ENCODE measurements at regions not wholly inside any gene's neighbourhood (a gene's known extent, or its start where the extent isn't known, plus 50 kb on each side); places are given as distances from the start of the nearest gene placed in this dataset.

DNA sequence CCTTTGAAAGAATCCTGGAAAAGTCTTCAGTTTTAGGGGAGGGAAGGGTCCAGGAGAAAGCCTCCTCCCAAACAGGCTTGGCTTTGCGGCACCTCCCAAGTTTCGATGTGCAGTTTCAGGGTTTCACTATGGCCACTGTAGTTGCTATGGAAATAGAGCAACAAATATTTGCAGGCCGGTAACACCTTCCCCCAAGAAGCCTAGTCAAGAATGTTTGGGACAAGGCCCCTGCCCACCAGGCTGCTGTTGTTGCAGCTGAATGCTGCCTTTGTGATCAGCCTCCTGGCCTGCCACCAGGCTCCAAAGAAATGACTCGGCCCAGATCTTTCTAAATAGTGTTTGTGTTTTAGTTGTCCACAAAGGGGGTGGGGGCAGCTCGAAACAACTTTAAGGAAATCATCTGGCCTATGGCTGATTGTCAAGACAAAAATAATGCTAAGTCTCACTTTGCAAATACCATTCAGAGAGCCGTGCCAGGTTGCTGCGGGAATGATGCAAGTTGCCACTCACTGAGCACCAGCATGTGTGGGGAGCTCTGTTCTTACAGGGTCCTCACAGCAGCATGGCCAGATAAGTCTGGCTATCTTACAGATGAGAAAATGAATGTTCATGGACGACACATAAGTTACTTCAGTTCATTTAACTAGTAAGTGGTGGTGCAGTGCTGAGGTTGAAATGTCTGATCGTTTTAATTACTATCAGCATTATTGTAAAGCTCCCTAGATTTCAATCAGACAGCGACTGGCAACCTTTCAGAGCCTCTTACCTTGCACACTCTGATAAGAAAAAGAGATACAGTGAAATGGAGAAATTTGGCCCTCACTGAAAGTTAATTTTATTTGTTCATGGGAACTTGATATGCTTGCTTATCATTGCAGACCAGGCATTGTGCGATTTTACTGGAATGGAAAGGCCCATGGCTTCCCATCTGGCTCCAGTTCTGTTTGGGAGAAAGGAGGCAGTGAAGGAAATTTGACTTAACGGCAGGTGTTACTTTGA lies 91.2 kb upstream of the JUN start:
- Mint-ChIP-seq H3K27ac (no peak overlapping the region), H3K4me3 (no peak overlapping the region)
- no peak for DNase-seq

DNA sequence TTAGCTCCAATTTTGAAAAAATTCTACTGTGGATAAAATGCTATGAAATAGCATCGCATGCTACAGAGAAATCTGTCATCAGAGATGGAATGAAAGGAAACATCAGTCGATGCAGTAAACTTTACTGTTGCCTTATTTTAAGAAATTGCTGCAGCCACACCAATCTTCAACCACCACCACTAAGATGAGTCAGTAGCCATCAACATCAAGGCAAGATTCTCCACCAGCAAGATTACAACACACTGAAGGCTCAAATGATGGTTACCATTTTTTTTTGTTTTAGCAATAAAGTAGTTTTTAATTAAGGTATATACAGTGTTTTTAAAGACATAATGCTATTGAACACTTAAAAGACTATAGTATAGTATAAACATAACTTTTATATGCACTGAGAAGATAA lies 95.6 kb upstream of the JUN start:
- peaks cover 15% of the 10 kb centered on the region for H3K9me3 Mint-ChIP-seq
- intact Hi-C loops (cut with micrococcal nuclease) = no loop called here
- no peaks in the 10 kb centered on the region for H3K36me3 Mint-ChIP-seq (ENCODE audit: low read depth)
- peaks cover 8% of the 10 kb centered on the region for H3K4me1 Mint-ChIP-seq
- no peak for DNase-seq
- H3K27ac Mint-ChIP-seq = no peak overlapping the region
- H3K27me3 Mint-ChIP-seq = no peaks in the 10 kb centered on the region
- no peak overlapping the region for H3K4me3 Mint-ChIP-seq

More for the DNA sequence above, 91.2 kb upstream of the JUN start:
- Mint-ChIP-seq H3K4me1 (no peaks in the 10 kb centered on the region), H3K36me3 (ENCODE audit: low read depth) (peaks cover 2% of the 10 kb centered on the region), H3K27me3 (peaks cover 3% of the 10 kb centered on the region), H3K9me3 (peaks cover 7% of the 10 kb centered on the region)
- intact Hi-C loops (cut with micrococcal nuclease) = no loop called here

DNA sequence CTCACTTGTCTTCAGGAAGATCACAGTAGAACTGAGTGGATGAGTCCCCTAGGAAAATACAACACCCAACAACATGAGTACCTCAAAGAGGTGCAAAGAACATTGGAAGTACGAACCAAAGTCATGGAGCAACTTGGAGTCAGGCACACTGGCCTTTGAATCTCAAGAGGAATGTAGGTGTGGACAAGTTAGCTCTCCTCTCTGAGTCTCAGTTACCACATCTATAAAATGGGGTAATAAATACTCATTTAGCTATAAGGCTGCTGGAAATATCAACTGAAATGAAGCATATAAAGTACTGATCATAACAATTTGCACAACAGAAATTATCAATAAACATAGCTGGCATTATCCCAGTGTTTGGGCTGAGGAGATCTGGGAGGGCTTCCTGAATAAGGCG lies 96.7 kb upstream of the JUN start:
- intact Hi-C loops (cut with micrococcal nuclease) = no loop called here
- no peak for DNase-seq
- Mint-ChIP-seq H3K9me3 (peaks cover 15% of the 10 kb centered on the region), H3K4me1 (peaks cover 13% of the 10 kb centered on the region), H3K27ac (no peak overlapping the region), H3K36me3 (ENCODE audit: low read depth) (no peaks in the 10 kb centered on the region), H3K4me3 (no peak overlapping the region), H3K27me3 (no peaks in the 10 kb centered on the region)

DNA sequence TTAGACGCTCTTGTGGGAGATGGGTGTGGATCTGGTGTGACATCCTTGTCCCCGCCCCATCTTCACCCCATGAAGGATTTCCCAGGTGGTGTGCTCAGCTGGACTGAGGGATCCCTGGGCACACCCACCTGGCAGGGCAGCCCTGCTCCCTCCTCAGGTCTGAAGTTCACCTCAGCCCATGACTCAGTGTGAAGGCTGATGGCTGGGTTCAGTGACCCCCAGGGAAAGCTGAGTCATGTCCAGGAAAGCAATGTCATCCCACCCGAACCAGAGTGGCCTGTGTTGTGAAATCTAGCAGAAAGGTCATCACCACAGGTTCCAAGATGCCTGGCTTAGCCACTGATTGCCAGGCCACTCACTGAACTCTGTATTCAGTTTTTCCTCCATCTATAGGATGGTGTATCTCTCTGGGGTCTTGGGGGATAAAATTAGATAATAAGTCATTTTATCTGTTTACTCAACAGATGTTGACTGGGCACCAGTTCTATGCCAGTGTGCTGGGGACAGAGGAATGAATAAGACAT lies 97.7 kb upstream of the JUN start:
- no peak for DNase-seq
- H3K9me3 Mint-ChIP-seq = peaks cover 15% of the 10 kb centered on the region
- H3K27ac Mint-ChIP-seq = no peak overlapping the region
- H3K27me3 Mint-ChIP-seq = no peaks in the 10 kb centered on the region
- H3K4me1 Mint-ChIP-seq = peaks cover 22% of the 10 kb centered on the region
- no peak overlapping the region for H3K4me3 Mint-ChIP-seq
- intact Hi-C loops (cut with micrococcal nuclease) = no loop called here
- no peaks in the 10 kb centered on the region for H3K36me3 Mint-ChIP-seq (ENCODE audit: low read depth)

DNA sequence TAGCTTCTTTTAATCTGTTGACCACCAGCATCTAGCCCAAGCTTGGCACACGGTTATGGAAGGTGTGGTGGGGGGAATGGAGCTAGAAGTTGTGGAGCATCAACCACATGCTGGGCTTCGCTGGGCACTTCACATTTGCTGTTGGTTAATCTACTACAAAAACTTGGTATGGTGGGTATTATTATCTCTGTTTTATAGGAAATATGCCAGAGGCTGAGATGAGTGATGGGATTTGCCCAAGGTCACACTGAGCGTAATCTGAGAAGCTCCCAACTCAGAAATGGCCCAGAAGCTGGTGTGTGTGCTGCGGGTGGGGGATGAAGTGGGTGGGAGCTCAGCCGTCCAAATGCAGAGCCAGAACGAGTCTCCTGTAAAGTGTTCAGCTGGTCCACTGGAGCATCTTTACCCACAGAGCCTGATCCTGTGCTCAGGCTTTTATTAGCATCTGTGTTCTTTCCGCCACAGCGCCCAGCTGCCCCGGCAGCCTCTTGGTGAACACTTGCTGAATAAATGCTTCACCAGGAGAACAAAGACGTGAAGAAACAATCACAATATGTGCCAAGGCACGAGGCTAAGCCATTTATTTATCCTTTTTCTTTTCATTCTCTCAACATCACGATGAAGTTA lies 98.6 kb upstream of the JUN start:
- Mint-ChIP-seq H3K9me3 (peaks cover 15% of the 10 kb centered on the region), H3K27me3 (no peaks in the 10 kb centered on the region), H3K4me1 (peaks cover 28% of the 10 kb centered on the region), H3K4me3 (no peak overlapping the region), H3K27ac (no peak overlapping the region), H3K36me3 (ENCODE audit: low read depth) (peaks cover under 1% of the 10 kb centered on the region)
- intact Hi-C loops (cut with micrococcal nuclease) = no loop called here
- DNase-seq = no peak

DNA sequence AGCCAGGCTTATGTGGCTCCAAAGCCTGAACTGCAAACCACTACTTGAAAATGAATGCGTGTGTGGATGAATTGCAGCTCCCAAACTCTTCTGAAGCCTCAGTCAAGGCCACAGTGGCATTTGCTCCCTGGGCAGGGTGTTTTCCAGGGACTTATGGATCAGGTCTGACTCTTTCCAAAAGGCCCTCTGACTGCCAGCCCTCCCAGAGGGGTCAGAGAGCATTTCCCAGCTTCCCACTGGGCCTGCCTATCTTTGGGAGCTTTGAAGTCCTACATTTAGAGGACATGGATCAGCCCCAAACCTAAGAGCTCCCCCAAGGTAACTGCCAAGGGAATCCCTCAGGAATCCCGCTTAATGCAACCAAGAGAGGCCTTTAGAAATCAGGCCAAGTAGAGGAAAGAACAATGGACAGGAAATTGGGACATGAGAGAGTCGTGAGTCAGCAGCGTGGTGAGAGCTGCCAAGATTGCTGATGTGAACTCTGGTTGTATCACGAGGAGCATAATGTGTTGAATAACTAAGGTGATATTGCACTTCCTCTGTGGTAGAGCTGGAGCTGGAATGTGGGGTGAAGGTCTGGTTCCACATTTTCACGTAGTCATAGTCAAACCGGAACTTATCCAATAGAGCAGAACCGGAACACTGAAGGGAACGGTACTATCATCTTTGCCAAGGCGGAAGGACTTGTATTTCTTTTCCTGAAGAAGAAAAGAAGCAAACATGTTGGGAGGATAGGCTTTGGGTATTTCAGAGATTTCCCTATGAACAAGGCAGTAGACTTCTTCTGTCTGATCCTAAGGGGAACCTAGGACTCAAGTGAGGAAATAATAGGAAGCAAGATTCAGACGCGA lies 99.4 kb upstream of the JUN start:
- peak; percentile 53 for DNase-seq
- no peaks in the 10 kb centered on the region for H3K27me3 Mint-ChIP-seq
- no peak overlapping the region for H3K4me3 Mint-ChIP-seq
- no peak overlapping the region for H3K27ac Mint-ChIP-seq
- peaks cover 28% of the 10 kb centered on the region for H3K4me1 Mint-ChIP-seq
- intact Hi-C loops (cut with micrococcal nuclease) = no loop called here
- peaks cover 15% of the 10 kb centered on the region for H3K9me3 Mint-ChIP-seq
- peaks cover 1% of the 10 kb centered on the region for H3K36me3 Mint-ChIP-seq (ENCODE audit: low read depth)

DNA sequence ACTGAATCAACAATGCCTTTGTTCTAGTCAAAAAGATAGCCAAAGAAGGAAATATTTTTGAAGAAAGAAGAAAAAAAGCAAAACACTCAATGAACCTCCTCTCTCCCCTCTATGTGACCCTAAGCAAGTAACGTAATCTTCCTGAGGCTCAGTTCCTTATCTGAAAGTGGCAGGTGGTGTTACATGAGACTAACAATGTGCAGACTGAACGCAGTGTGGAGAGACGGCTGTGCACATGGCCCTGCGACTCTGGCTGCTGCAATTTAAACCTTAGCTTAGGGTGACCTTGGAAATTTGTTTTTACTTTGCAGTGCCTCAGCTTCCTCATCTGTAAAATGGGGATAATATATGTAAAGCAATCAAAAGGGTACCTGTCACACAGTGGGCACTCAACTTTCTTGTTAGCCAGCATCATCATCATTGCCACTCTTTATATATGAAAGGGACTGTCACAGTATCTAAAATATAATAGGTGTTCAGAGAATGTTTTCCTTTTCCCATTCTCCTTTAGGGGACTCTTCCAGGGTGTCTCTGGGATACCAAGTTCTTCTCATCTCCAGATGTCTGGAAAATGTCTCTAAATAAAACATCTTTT lies 100.1 kb upstream of the JUN start:
- H3K4me1 Mint-ChIP-seq = peaks cover 29% of the 10 kb centered on the region
- peaks cover 16% of the 10 kb centered on the region for H3K9me3 Mint-ChIP-seq
- DNase-seq = no peak
- H3K36me3 Mint-ChIP-seq (ENCODE audit: low read depth) = peaks cover 1% of the 10 kb centered on the region
- H3K27ac Mint-ChIP-seq = no peak overlapping the region
- intact Hi-C loops (cut with micrococcal nuclease) = no loop called here
- H3K4me3 Mint-ChIP-seq = no peak overlapping the region
- no peaks in the 10 kb centered on the region for H3K27me3 Mint-ChIP-seq

DNA sequence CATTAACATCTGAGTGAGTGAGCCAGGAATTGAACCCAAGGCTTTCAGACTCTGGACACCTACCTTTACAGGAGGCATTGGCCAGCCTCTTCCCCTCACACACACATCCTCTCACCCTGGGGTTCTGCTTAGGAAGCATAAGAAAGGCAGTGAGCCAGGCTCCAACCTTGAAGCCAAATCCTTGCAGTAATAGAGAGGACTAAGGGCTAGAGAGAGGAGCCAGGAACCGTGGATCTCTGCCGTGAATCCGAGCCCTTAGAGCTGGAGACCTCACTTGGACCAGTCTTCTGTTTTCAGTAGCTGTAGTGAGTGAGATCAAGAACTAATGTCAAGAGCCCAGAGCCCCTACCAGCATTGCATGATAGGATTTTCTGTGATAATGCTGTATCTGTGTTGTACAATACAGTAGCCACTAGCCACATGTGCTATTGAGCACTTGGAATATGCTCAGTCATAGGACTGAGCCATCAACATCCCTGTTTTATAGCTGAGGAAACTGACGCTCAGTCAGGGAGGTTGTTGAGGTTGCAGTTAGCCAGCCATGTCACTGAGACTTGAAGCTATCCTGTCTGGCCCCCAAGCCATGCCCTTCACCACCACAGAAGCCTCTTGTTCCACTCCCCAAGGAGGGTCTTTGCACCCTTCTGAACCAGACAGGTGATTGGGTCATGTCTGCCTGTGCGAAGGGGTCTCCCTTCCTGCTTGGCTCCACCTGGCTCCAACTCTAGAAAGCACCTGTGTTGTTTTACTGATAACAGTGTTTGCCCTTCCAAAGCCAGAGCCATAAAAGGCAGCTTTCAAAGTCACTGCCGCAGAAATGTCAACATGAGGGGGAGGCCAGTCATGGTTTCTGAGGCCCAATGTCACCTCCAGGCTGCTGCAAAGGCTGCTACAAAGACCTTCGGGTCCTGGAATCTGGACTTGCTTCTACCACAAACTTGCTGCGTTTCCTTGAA lies 101.1 kb upstream of the JUN start:
- peak; percentile 68 for DNase-seq
- Mint-ChIP-seq H3K27ac (peak overlapping the region; percentile 67), H3K27me3 (no peaks in the 10 kb centered on the region), H3K36me3 (ENCODE audit: low read depth) (peaks cover 1% of the 10 kb centered on the region), H3K9me3 (peaks cover 20% of the 10 kb centered on the region), H3K4me3 (peak overlapping the region; percentile 53), H3K4me1 (peaks cover 35% of the 10 kb centered on the region)
- intact Hi-C loops (cut with micrococcal nuclease) = no loop called here

DNA sequence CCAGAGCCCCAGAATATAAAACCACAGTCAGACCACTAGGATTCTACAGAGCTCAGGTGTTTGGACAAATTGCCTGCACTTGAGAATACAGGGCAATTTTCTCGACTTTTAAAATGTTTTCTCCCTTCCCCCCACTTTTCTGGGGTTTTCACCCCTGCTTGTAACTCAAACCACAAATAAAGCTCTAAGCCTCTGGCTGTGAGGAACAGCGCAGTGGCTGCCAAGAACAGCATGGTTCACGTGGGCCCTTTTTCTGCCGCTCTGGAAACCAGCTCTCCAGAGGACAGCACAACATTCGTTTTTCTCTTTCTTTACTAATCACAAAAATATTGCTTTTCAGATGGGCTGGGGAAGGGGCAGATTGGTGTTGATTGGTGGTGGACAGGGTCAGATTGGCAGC lies 102.2 kb upstream of the JUN start:
- Mint-ChIP-seq H3K27ac (peak overlapping the region; percentile 67), H3K36me3 (ENCODE audit: low read depth) (peaks cover 1% of the 10 kb centered on the region), H3K4me1 (peaks cover 35% of the 10 kb centered on the region), H3K4me3 (peak overlapping the region; percentile 53), H3K9me3 (peaks cover 13% of the 10 kb centered on the region), H3K27me3 (no peaks in the 10 kb centered on the region)
- intact Hi-C loops (cut with micrococcal nuclease) = no loop called here
- DNase-seq = peak; percentile 76

DNA sequence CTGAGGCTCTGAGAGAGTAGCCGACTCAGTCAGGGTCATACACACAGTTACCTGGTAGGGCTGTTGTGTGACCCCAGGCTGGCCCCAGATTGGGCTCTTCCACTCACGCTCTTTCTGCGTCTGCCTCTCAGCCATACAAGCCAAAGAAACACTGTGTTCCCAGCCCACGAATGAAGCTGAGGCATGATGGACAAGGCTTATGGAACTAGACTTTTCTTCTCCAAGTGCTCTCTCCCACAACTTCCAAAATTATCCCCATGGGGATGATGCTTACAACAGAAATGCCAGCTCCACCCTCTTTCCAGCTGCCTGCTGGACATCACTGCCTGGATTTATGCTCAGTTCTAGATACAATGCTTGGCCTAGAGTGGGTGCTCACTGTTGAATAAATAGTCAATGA lies 102.8 kb upstream of the JUN start:
- DNase-seq = no peak
- peaks cover 35% of the 10 kb centered on the region for H3K4me1 Mint-ChIP-seq
- H3K4me3 Mint-ChIP-seq = peak overlapping the region; percentile 53
- H3K36me3 Mint-ChIP-seq (ENCODE audit: low read depth) = peaks cover 1% of the 10 kb centered on the region
- intact Hi-C loops (cut with micrococcal nuclease) = no loop called here
- no peak overlapping the region for H3K27ac Mint-ChIP-seq
- H3K27me3 Mint-ChIP-seq = no peaks in the 10 kb centered on the region
- H3K9me3 Mint-ChIP-seq = peaks cover 18% of the 10 kb centered on the region

DNA sequence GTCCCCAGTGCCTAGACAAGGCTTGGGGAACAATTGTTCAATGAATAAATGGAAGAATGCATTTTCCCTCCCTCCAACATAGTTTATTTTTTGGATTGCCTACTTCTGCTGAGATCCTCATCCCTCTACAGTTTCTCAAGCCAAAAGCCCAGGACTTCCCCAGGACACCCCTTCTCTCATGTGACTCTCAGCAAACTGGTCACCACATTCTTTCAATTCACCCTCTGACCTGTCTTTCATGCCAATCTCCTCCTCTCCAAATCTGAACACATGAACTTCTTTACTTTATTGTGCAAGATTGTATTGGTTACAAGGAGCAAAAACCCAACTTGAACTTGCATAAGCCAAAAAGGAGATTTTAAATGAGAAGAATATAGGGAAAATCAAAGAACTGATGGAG lies 103.2 kb upstream of the JUN start:
- peaks cover 1% of the 10 kb centered on the region for H3K36me3 Mint-ChIP-seq (ENCODE audit: low read depth)
- no peaks in the 10 kb centered on the region for H3K27me3 Mint-ChIP-seq
- H3K4me3 Mint-ChIP-seq = no peak overlapping the region
- peaks cover 32% of the 10 kb centered on the region for H3K4me1 Mint-ChIP-seq
- intact Hi-C loops (cut with micrococcal nuclease) = no loop called here
- peaks cover 17% of the 10 kb centered on the region for H3K9me3 Mint-ChIP-seq
- DNase-seq = no peak
- H3K27ac Mint-ChIP-seq = no peak overlapping the region

DNA sequence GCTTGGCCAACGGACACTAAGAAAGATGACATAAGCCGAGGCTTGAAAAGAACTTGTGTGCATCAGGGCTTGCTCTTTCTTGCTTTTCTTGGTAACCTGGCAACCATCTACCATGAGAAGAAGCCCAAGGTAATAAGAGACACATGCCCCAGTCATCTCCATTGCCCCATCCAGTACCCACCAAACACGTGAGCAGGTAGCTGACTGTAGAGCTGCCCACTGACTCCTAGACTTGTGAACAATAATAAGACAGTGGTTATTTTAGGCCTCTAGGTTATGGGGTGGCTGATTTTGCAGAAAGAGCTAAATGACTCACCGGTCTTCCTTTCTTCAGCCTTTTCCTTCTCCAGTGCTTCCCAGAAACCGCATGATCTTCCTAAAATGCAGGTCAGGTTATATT lies 105.0 kb upstream of the JUN start:
- Mint-ChIP-seq H3K36me3 (ENCODE audit: low read depth) (peaks cover 1% of the 10 kb centered on the region), H3K4me1 (peaks cover 31% of the 10 kb centered on the region), H3K27me3 (peaks cover 5% of the 10 kb centered on the region), H3K9me3 (peaks cover 23% of the 10 kb centered on the region), H3K4me3 (no peak overlapping the region), H3K27ac (no peak overlapping the region)
- no peak for DNase-seq
- intact Hi-C loops (cut with micrococcal nuclease) = no loop called here
